ENCODE measurements at regions not wholly inside any gene's neighbourhood (a gene's known extent, or its start where the extent isn't known, plus 50 kb on each side); places are given as distances from the start of the nearest gene placed in this dataset.

- H3K23ac ChIP-seq (ENCODE audit: insufficient read length): no peak overlapping the region
- no peaks in the 10 kb centered on the region for H3K36me3 ChIP-seq (ENCODE audit: control insufficient read depth in 2 of 4, insufficient read depth in 4 of 4, low read length in 3 of 4)
- no peak overlapping the region for H2BK5ac ChIP-seq (ENCODE audit: low read depth, low read length)
- H3K14ac ChIP-seq (ENCODE audit: insufficient read length): no peak overlapping the region
- H3K56ac ChIP-seq (replicated peaks; ENCODE audit: insufficient read length, low read depth, low read length): no peak overlapping the region
- no peak overlapping the region for H3K18ac ChIP-seq (ENCODE audit: extremely low read depth, low read length)
- H4K5ac ChIP-seq (ENCODE audit: insufficient read length, low read depth, low read length): no peak overlapping the region
- 86% methylated on average over 6 of the region's 6 CpGs; no CpG with 5 or more reads in 1 of the 2 experiments for WGBS, 2 experiments (ENCODE audit: extremely low coverage in 1 of 2, insufficient coverage in 1 of 2, insufficient read length in 1 of 2, insufficient replicate concordance in 2 of 2, low coverage in 1 of 2, low lambda C conversion rate in 2 of 2, missing lambda C conversion rate in 1 of 2)
- H3K4me1 ChIP-seq (replicated peaks in 1 of 4; ENCODE audit: control insufficient read depth in 3 of 4, insufficient read depth in 4 of 4, low read length in 3 of 4): no peaks in the 10 kb centered on the region; a peak in 1 of 7 replicates
- DNase-seq (ENCODE audit: low read depth in 1 of 2, low spot score in 2 of 2) (no peak), FAIRE-seq (no peak)
- H3K79me2 ChIP-seq (ENCODE audit: control insufficient read depth in 1 of 2, insufficient read depth in 2 of 2, low read length in 2 of 2): no peaks in the 10 kb centered on the region
- H3K4me3 ChIP-seq (ENCODE audit: extremely low read depth in 1 of 4, insufficient read depth in 2 of 4, low read depth in 3 of 4, low read length in 4 of 4): no peak overlapping the region
- H3K9me3 ChIP-seq (ENCODE audit: insufficient read depth in 2 of 2, low read depth in 1 of 2, low read length in 1 of 2): no peaks in the 10 kb centered on the region
- H4K91ac ChIP-seq (replicated peaks; ENCODE audit: insufficient read length, low read length): no peak overlapping the region
- no peak overlapping the region for H3K9ac ChIP-seq (replicated peaks in 1 of 4; ENCODE audit: extremely low read depth in 1 of 4, low read depth in 3 of 4, low read length in 3 of 4)
- H2AK5ac ChIP-seq (ENCODE audit: low read depth, low read length): no peak overlapping the region
- no peaks in the 10 kb centered on the region for H3K27me3 ChIP-seq (replicated peaks in 1 of 4; ENCODE audit: control insufficient read depth in 3 of 4, extremely low read depth in 1 of 4, insufficient read depth in 3 of 4, low read length in 3 of 4)
- H3K79me1 ChIP-seq (ENCODE audit: low read depth, low read length): no peaks in the 10 kb centered on the region
- H2BK15ac ChIP-seq (ENCODE audit: low read length): no peak overlapping the region
- H2BK120ac ChIP-seq (replicated peaks; ENCODE audit: low read depth, low read length): no peak overlapping the region
- no peak overlapping the region for H3K4me2 ChIP-seq (ENCODE audit: insufficient read depth in 1 of 2, low read depth in 2 of 2, low read length in 2 of 2)
- H4K8ac ChIP-seq (ENCODE audit: extremely low read depth, insufficient read depth, low read length): no peak overlapping the region
- ChIA-PET POLR2A (ENCODE audit: partially characterized antibody) (no interaction called here), CTCF (ENCODE audit: partially characterized antibody) (interaction anchor here (0.6 kb wide), 1 partner anchor 80 kb away, joined by 4 read pairs; no protein-coding TSS in a partner anchor)
- no peak overlapping the region for H2AFZ ChIP-seq (ENCODE audit: low read length)
- no peak overlapping the region for H2BK20ac ChIP-seq (ENCODE audit: low read length)
- H3K4ac ChIP-seq (replicated peaks; ENCODE audit: insufficient read length, low read depth, low read length): no peak overlapping the region
- no peak overlapping the region for H3K27ac ChIP-seq (ENCODE audit: low read depth, low read length)
- H4K20me1 ChIP-seq (replicated peaks in 1 of 2; ENCODE audit: control insufficient read depth in 1 of 2, insufficient read depth in 2 of 2, low read length in 2 of 2): no peaks in the 10 kb centered on the region
- no peaks in the 10 kb centered on the region for H3K23me2 ChIP-seq (ENCODE audit: low read depth, low read length)
- no peak overlapping the region for H2BK12ac ChIP-seq (ENCODE audit: low read depth, low read length)
- no peak for TF ChIP-seq CREB1 (IDR thresholded peaks at IDR 0.05)
- TF ChIP-seq CBX5 (IDR thresholded peaks at IDR 0.05; ENCODE audit: low read depth, low read length): no peak
- TF ChIP-seq CTCF (IDR thresholded peaks at IDR 0.05; ENCODE audit: control extremely low read depth in 1 of 3, insufficient read depth in 1 of 3, low read depth in 1 of 3, low read length in 3 of 3): no peak
- TF ChIP-seq POLR2AphosphoS5 (IDR thresholded peaks at IDR 0.05; ENCODE audit: low read depth, low read length): no peak
- no peak for TF ChIP-seq YY1 (IDR thresholded peaks at IDR 0.05; ENCODE audit: low read depth, low read length)
- TF ChIP-seq CHD1 (IDR thresholded peaks at IDR 0.05; ENCODE audit: low read depth, low read length): no peak
- no peak for TF ChIP-seq KDM5A (IDR thresholded peaks at IDR 0.05; ENCODE audit: low read length)
- no peak for TF ChIP-seq BRCA1 (IDR thresholded peaks at IDR 0.05; ENCODE audit: low read depth, low read length)
- no peak for TF ChIP-seq POU5F1 (IDR thresholded peaks at IDR 0.05; ENCODE audit: low read depth, low read length)
- no peak for TF ChIP-seq SRF (IDR thresholded peaks at IDR 0.05; ENCODE audit: low read depth, low read length)
- TF ChIP-seq ATF2 (IDR thresholded peaks at IDR 0.05; ENCODE audit: low read length): no peak
These were observed 126.5 kb upstream of the B3GAT2 start for GRCh38 chr6:71083308-71083820.
